OCI-LY7 (cell line): ENCODE measurements at regions not wholly inside any gene's neighbourhood (a gene's known extent, or its start where the extent isn't known, plus 50 kb on each side); places are given as distances from the start of the nearest gene placed in this dataset.

Source experiments
- EZH2phosphoT487 ChIP-seq: fragments of 200-600 bp; sonication (generic); IDR thresholded peaks from 2 replicates; pipeline ENCODE4 v1.6.1; 2018; ENCODE audit warnings: low read depth, borderline replicate concordance, mild to moderate bottlenecking, mixed run types, antibody characterized with exemption, low read length, moderate library complexity, mixed read lengths
- TF ChIP-seq, protein P1 (sequence below): fragments of 200-600 bp; sonication (generic); conservative IDR thresholded peaks from 2 replicates; pipeline ENCODE4 v1.5.1; 2014; ENCODE audit warnings: mild to moderate bottlenecking, antibody characterized with exemption, low read length, moderate library complexity, mixed read lengths

DNA sequence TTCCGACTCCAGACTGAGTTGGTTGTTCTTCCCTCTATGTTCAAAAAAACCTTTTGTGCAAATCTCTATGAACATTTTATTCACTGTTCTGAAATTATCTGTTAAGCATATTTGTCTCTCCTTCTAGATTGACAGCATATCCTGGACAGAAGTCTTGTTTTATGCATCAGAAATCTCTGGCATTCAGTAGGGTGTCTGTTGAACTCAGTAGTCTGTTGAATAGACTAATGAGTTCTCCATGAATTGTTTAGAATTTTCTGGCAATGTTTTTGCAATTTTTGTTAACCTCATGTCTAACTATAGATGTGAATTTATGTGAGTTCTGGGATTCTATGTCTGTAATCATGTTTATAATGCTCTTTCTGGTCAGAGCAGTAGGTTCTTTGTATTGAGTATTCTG is 222.5 kb upstream of the KCNMB2 start:
- TF ChIP-seq, protein P1, sequence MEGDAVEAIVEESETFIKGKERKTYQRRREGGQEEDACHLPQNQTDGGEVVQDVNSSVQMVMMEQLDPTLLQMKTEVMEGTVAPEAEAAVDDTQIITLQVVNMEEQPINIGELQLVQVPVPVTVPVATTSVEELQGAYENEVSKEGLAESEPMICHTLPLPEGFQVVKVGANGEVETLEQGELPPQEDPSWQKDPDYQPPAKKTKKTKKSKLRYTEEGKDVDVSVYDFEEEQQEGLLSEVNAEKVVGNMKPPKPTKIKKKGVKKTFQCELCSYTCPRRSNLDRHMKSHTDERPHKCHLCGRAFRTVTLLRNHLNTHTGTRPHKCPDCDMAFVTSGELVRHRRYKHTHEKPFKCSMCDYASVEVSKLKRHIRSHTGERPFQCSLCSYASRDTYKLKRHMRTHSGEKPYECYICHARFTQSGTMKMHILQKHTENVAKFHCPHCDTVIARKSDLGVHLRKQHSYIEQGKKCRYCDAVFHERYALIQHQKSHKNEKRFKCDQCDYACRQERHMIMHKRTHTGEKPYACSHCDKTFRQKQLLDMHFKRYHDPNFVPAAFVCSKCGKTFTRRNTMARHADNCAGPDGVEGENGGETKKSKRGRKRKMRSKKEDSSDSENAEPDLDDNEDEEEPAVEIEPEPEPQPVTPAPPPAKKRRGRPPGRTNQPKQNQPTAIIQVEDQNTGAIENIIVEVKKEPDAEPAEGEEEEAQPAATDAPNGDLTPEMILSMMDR, result no peak
- no peak for TF ChIP-seq EZH2phosphoT487
